Astrocyte (in vitro differentiated cells and primary cell): ENCODE measurements at regions not wholly inside any gene's neighbourhood (a gene's known extent, or its start where the extent isn't known, plus 50 kb on each side); places are given as distances from the start of the nearest gene placed in this dataset.

Experiments
- DNase-seq: peaks from one replicate; pipeline ENCODE4 v3.0.0-alpha.2; 2010; ENCODE audit warnings: low read depth
- FAIRE-seq: peaks from 2 replicates; lab custom pipeline; 2011; peaks lifted over from hg19 to GRCh38; lab: Jason Lieb, UNC
- H2AFZ ChIP-seq: 2 replicates; pipeline ENCODE4 v1.6.0; 2012; ENCODE audit warnings: low read depth, low read length, inconsistent platforms
- H3K27ac ChIP-seq: 2 replicates; pipeline ENCODE4 v1.5.1; 2011; ENCODE audit warnings: low read depth, low read length, inconsistent platforms
- H3K27me3 ChIP-seq: 2 replicates; pipeline ENCODE4 v1.6.0; 2011; ENCODE audit warnings: low read length, inconsistent platforms; ENCODE audit not compliant: insufficient read depth
- H3K36me3 ChIP-seq: 2 replicates; pipeline ENCODE4 v1.5.1; 2011; ENCODE audit warnings: low read length, inconsistent platforms; ENCODE audit not compliant: insufficient read depth
- H3K4me1 ChIP-seq: 2 replicates; pipeline ENCODE4 v1.5.1; 2011; ENCODE audit warnings: low read length, inconsistent platforms; ENCODE audit not compliant: insufficient read depth
- H3K4me2 ChIP-seq: 2 replicates; pipeline ENCODE4 v1.6.0; 2012; ENCODE audit warnings: low read length, inconsistent platforms
- H3K4me3 ChIP-seq: 2 replicates; pipeline ENCODE4 v1.5.1; 2011; ENCODE audit warnings: low read depth, mild to moderate bottlenecking, low read length, inconsistent platforms; ENCODE audit not compliant: insufficient read depth
- H3K79me2 ChIP-seq: 2 replicates; pipeline ENCODE4 v1.6.0; 2012; ENCODE audit warnings: mild to moderate bottlenecking, low read length, inconsistent platforms; ENCODE audit not compliant: insufficient read depth
- H3K9ac ChIP-seq: 2 replicates; pipeline ENCODE4 v1.6.0; 2012; ENCODE audit warnings: mild to moderate bottlenecking, low read length, inconsistent platforms
- H3K9me3 ChIP-seq: 2 replicates; pipeline ENCODE4 v1.5.1; 2012; ENCODE audit warnings: low read depth, mild to moderate bottlenecking, low read length, inconsistent platforms; ENCODE audit not compliant: insufficient read depth
- H4K20me1 ChIP-seq: 2 replicates; pipeline ENCODE4 v1.6.0; 2012; ENCODE audit warnings: low read length, inconsistent platforms; ENCODE audit not compliant: insufficient read depth
- H3K27ac Mint-ChIP-seq: one replicate; pipeline ENCODE4 v1.8.0; 2021; ENCODE audit warnings: mild to moderate bottlenecking, mixed read lengths; ENCODE audit not compliant: unreplicated experiment
- H3K27me3 Mint-ChIP-seq: one replicate; pipeline ENCODE4 v1.8.0; 2021; ENCODE audit warnings: low read depth, mixed read lengths; ENCODE audit not compliant: unreplicated experiment
- H3K36me3 Mint-ChIP-seq: one replicate; pipeline ENCODE4 v1.8.0; 2021; ENCODE audit warnings: low read depth, mixed read lengths; ENCODE audit not compliant: unreplicated experiment
- H3K4me1 Mint-ChIP-seq: one replicate; pipeline ENCODE4 v1.8.0; 2021; ENCODE audit warnings: low read depth, mixed read lengths; ENCODE audit not compliant: unreplicated experiment
- H3K4me3 Mint-ChIP-seq: one replicate; pipeline ENCODE4 v1.8.0; 2021; ENCODE audit warnings: mild to moderate bottlenecking, moderate library complexity, mixed read lengths; ENCODE audit not compliant: unreplicated experiment
- H3K9me3 Mint-ChIP-seq: one replicate; pipeline ENCODE4 v1.8.0; 2021; ENCODE audit warnings: mild to moderate bottlenecking, mixed read lengths; ENCODE audit not compliant: unreplicated experiment
- CTCF ChIP-seq: IDR thresholded peaks from 2 replicates; pipeline ENCODE4 v1.5.1; 2011; ENCODE audit warnings: low read depth, mild to moderate bottlenecking, inconsistent platforms, low read length, moderate library complexity; ENCODE audit not compliant: insufficient read depth
- EZH2 ChIP-seq: IDR thresholded peaks from 2 replicates; pipeline ENCODE4 v1.6.1; 2012; ENCODE audit warnings: mild to moderate bottlenecking, low read length, inconsistent platforms; ENCODE audit not compliant: insufficient read depth

GRCh38 chr10:107826171-107826570, 661.7 kb upstream of the SORCS1 start:
- no peaks in the 10 kb centered on the region for H3K36me3 ChIP-seq
- H3K9me3 Mint-ChIP-seq, result peaks cover 2% of the 10 kb centered on the region

GRCh38 chr10:107814865-107815487, 650.5 kb upstream of the SORCS1 start:
- H3K4me1 ChIP-seq, result no peaks in the 10 kb centered on the region
- Mint-ChIP-seq H3K4me3 (no peak overlapping the region), H3K27ac (no peak overlapping the region), H3K27me3 (no peaks in the 10 kb centered on the region), H3K36me3 (no peaks in the 10 kb centered on the region), H3K4me1 (no peaks in the 10 kb centered on the region), H3K9me3 (no peaks in the 10 kb centered on the region)
- no peaks in the 10 kb centered on the region for H3K79me2 ChIP-seq
- no peak for TF ChIP-seq EZH2
- peak; percentile 50 for TF ChIP-seq CTCF
- no peak overlapping the region for H3K4me2 ChIP-seq
- no peaks in the 10 kb centered on the region for H3K9me3 ChIP-seq
- peak; percentile 10 for DNase-seq
- H2AFZ ChIP-seq, result no peak overlapping the region
- H3K27ac ChIP-seq, result no peak overlapping the region
- no peak overlapping the region for H3K9ac ChIP-seq
- no peak overlapping the region for H3K4me3 ChIP-seq
- H3K27me3 ChIP-seq, result no peaks in the 10 kb centered on the region
- FAIRE-seq, result no peak
- no peaks in the 10 kb centered on the region for H3K36me3 ChIP-seq
- H4K20me1 ChIP-seq, result no peaks in the 10 kb centered on the region

More at GRCh38 chr10:107826171-107826570, 661.7 kb upstream of the SORCS1 start:
- DNase-seq (no peak), FAIRE-seq (no peak)
- Histone ChIP-seq H3K27me3 (no peaks in the 10 kb centered on the region), H4K20me1 (no peaks in the 10 kb centered on the region), H3K79me2 (no peaks in the 10 kb centered on the region), H3K9me3 (peaks cover 3% of the 10 kb centered on the region), H3K4me3 (no peak overlapping the region), H2AFZ (no peak overlapping the region), H3K4me2 (no peak overlapping the region), H3K4me1 (no peaks in the 10 kb centered on the region), H3K9ac (no peak overlapping the region), H3K27ac (no peak overlapping the region)
- no peak for TF ChIP-seq EZH2
- no peak for TF ChIP-seq CTCF
- Mint-ChIP-seq H3K4me3 (no peak overlapping the region), H3K27me3 (no peaks in the 10 kb centered on the region), H3K4me1 (no peaks in the 10 kb centered on the region), H3K27ac (no peak overlapping the region), H3K36me3 (no peaks in the 10 kb centered on the region)

- H3K9ac ChIP-seq, result no peak overlapping the region
- H3K9me3 Mint-ChIP-seq, result no peaks in the 10 kb centered on the region
- TF ChIP-seq CTCF (no peak), EZH2 (no peak)
- no peaks in the 10 kb centered on the region for H3K27me3 Mint-ChIP-seq
- H3K36me3 ChIP-seq, result no peaks in the 10 kb centered on the region
- H3K4me3 Mint-ChIP-seq, result no peak overlapping the region
- H3K4me3 ChIP-seq, result no peak overlapping the region
- no peaks in the 10 kb centered on the region for H4K20me1 ChIP-seq
- DNase-seq (no peak), FAIRE-seq (no peak)
- H3K4me2 ChIP-seq, result no peak overlapping the region
- H3K36me3 Mint-ChIP-seq, result no peaks in the 10 kb centered on the region
- H3K27me3 ChIP-seq, result no peaks in the 10 kb centered on the region
- no peak overlapping the region for H3K27ac Mint-ChIP-seq
- no peaks in the 10 kb centered on the region for H3K9me3 ChIP-seq
- no peak overlapping the region for H3K27ac ChIP-seq
- no peaks in the 10 kb centered on the region for H3K79me2 ChIP-seq
- no peak overlapping the region for H2AFZ ChIP-seq
- no peaks in the 10 kb centered on the region for H3K4me1 ChIP-seq
- H3K4me1 Mint-ChIP-seq, result no peaks in the 10 kb centered on the region
These were observed 649.1 kb upstream of the SORCS1 start for GRCh38 chr10:107813451-107814162.
